Heart right ventricle (tissue), 16 donors: ENCODE measurements at regions not wholly inside any gene's neighbourhood (a gene's known extent, or its start where the extent isn't known, plus 50 kb on each side); places are given as distances from the start of the nearest gene placed in this dataset.

Experiments used
- ATAC-seq, 8 donors: fragments of 200-7000 bp; cut with Tn5 transposase; one replicate each; pipeline ENCODE4 v1.9.1; 2020; ENCODE audit warnings: mild to moderate bottlenecking in 8 of 8, moderate library complexity in 8 of 8, moderate number of reproducible peaks in 1 of 8
- DNase-seq, 2 donors: peaks; one replicate each; pipeline ENCODE4 v3.0.0-alpha.2; 2020
- H3K27ac ChIP-seq, 10 donors: fragments of 200-600 bp; sonication (generic) in 2 of 10; one replicate each; pipeline versions ENCODE4 v1.5.0 to v1.8.0; 2020 to 2022; ENCODE audit warnings: mild to moderate bottlenecking in 3 of 10
- H3K27me3 ChIP-seq, 7 donors: fragments of 200-600 bp; one replicate each; pipeline ENCODE4 v1.8.0; 2021 to 2022; ENCODE audit warnings: mild to moderate bottlenecking in 2 of 7
- H3K36me3 ChIP-seq, 9 donors: fragments of 200-600 bp; sonication (generic) in 1 of 9; one replicate each; pipeline versions ENCODE4 v1.5.0 to v1.8.0; 2020 to 2022; ENCODE audit warnings: mild to moderate bottlenecking in 2 of 9
- H3K4me1 ChIP-seq, 9 donors: fragments of 200-600 bp; sonication (generic) in 1 of 9; one replicate each; pipeline versions ENCODE4 v1.5.0 to v1.8.0; 2020 to 2022; ENCODE audit warnings: mild to moderate bottlenecking in 4 of 9
- H3K4me3 ChIP-seq, 10 donors: fragments of 200-600 bp; sonication (generic) in 2 of 10; one replicate each; pipeline versions ENCODE4 v1.5.0 to v1.8.0; 2020 to 2022; ENCODE audit warnings: mild to moderate bottlenecking in 7 of 10, moderate library complexity in 2 of 10
- H3K9me3 ChIP-seq, 11 donors: fragments of 200-600 bp in 10 of 11; sonication (generic) in 2 of 11; one replicate each; pipeline versions ENCODE4 v1.5.0 to v1.8.0; 2013 to 2022; ENCODE audit warnings: mild to moderate bottlenecking in 2 of 11, control low read depth in 1 of 11, moderate library complexity in 1 of 11
- WGBS, 2 donors: extraction: QIAGEN DNeasy Blood & Tissue Kit; methylation state at CpG; one replicate each; pipeline ENCODE4 v1.1.7; 2013; ENCODE audit warnings: inconsistent platforms in 1 of 2; 5-methylcytosine and 5-hydroxymethylcytosine counted together
- intact Hi-C, 10 donors: fragments of 100-400 bp; cut with DNase I; formaldehyde crosslinking; loops; one replicate each; pipeline versions ENCODE4 v1.11.1 to v1.14.2; 2022
- TF ChIP-seq, protein P1 (sequence below), 9 donors: fragments of 200-600 bp; sonication (generic) in 2 of 9; IDR thresholded peaks; one replicate each; pipeline versions ENCODE4 v1.5.0 to v1.8.0; 2021 to 2022; ENCODE audit warnings: antibody characterized with exemption in 9 of 9, mild to moderate bottlenecking in 5 of 9, moderate library complexity in 1 of 9
- donor health status: Arrhythmogenic right ventricular cardiomyopathy.
- donor health status: ischemic (EF 13 %, LVEDD 7.1; RV severe dilation, severe dysfunction).
- donor health status: healthy with polysubstance abuse.
- donor health status: DM: no; HTN: yes; CAD: no.
- donor health status: DM: no; HTN: no; CAD: no.
- donor health status: ischemic (EF 25% LVEDD 6.9; RV normal size, moderate dysfunction).
- donor health status: ischemic (EF 25% LVEDD 5.7; RV mildly dilated, moderate dysfunction).
- donor health status: healthy.
- donor health status: DM: yes; HTN: yes; CAD: no.
- donor health status: Ischemic cardiomyopathy.
- donor health status: ischemic (EF 35%, LVEDD 5.7; RV mildly dilated, moderate dysfunction).
- donor health status: nonischemic (EF 11% LVEDD 7.7; RV severe dilation, severe dysfunction).
- donor health status: DM: yes; HTN: yes; CAD: no.
- donor health status: PGD.
- donor health status: ischemic (EF 29% LVEDD 5.4; RV normal size, mild dysfunction).
- donor health status: nonischemic (EF 23%, LVEDD 6.1; RV moderate dilation, normal function).

DNA sequence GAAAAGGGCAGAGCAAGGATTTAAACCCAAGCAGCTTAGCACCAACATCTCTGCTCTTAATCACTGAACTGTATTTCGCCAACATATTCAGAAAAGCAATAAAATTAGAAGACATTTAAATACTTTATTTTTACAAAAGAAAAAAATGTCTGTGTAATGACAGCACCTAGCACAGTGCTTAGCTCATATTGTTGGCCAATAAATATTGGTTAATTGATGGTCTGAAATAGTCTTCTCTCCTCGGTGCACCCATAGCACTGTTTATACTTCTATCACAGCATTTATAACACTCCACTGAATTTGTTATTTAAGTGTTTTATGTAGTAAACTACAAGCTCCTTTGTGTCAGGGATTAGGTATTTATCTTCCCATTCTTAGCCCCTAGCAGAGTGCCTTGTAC, 70.9 kb upstream of the PLPPR4 start:
- DNase-seq, result no peak
- intact Hi-C loops, result no loop called here
- no peaks in the 10 kb centered on the region for H3K4me1 ChIP-seq
- no peak for ATAC-seq
- no peak overlapping the region for H3K27ac ChIP-seq
- 90 to 96% methylated on average over 2 of the region's 2 CpGs for WGBS, 2 donors
- H3K36me3 ChIP-seq, result no peaks in the 10 kb centered on the region
- H3K27me3 ChIP-seq, result no peaks in the 10 kb centered on the region
- no peak overlapping the region for H3K4me3 ChIP-seq
- H3K9me3 ChIP-seq, result no peaks in the 10 kb centered on the region
- TF ChIP-seq, protein P1, sequence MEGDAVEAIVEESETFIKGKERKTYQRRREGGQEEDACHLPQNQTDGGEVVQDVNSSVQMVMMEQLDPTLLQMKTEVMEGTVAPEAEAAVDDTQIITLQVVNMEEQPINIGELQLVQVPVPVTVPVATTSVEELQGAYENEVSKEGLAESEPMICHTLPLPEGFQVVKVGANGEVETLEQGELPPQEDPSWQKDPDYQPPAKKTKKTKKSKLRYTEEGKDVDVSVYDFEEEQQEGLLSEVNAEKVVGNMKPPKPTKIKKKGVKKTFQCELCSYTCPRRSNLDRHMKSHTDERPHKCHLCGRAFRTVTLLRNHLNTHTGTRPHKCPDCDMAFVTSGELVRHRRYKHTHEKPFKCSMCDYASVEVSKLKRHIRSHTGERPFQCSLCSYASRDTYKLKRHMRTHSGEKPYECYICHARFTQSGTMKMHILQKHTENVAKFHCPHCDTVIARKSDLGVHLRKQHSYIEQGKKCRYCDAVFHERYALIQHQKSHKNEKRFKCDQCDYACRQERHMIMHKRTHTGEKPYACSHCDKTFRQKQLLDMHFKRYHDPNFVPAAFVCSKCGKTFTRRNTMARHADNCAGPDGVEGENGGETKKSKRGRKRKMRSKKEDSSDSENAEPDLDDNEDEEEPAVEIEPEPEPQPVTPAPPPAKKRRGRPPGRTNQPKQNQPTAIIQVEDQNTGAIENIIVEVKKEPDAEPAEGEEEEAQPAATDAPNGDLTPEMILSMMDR (IDR thresholded peaks at IDR 0.05), result no peak

- intact Hi-C loops, result no loop called here
Observed at GRCh38 chr1:99198393-99198792, 65.9 kb upstream of the PLPPR4 start.

GRCh38 chr1:99207216-99207615, 57.1 kb upstream of the PLPPR4 start:
- 78 to 87% methylated on average over 3 of the region's 3 CpGs for WGBS, 2 donors
- TF ChIP-seq, protein P1 (IDR thresholded peaks at IDR 0.05), result no peak

More at GRCh38 chr1:99198393-99198792, 65.9 kb upstream of the PLPPR4 start:
- Histone ChIP-seq H3K4me1 (no peaks in the 10 kb centered on the region), H3K4me3 (no peak overlapping the region), H3K36me3 (no peaks in the 10 kb centered on the region), H3K27me3 (no peaks in the 10 kb centered on the region), H3K9me3 (no peaks in the 10 kb centered on the region), H3K27ac (no peak overlapping the region)
- ATAC-seq, result no peak
- no peak for DNase-seq
- WGBS, 2 donors, result 86 to 89% methylated on average over 1 of the region's 1 CpG
- TF ChIP-seq, protein P1 (IDR thresholded peaks at IDR 0.05), result no peak

More at GRCh38 chr1:99207216-99207615, 57.1 kb upstream of the PLPPR4 start:
- Histone ChIP-seq H3K36me3 (no peaks in the 10 kb centered on the region), H3K4me3 (no peak overlapping the region), H3K4me1 (no peaks in the 10 kb centered on the region), H3K27me3 (no peaks in the 10 kb centered on the region), H3K27ac (no peak overlapping the region), H3K9me3 (no peaks in the 10 kb centered on the region)
- DNase-seq (no peak), ATAC-seq (no peak)
- intact Hi-C loops, result no loop called here
